GM10266 (cell line): ENCODE measurements at regions not wholly inside any gene's neighbourhood (a gene's known extent, or its start where the extent isn't known, plus 50 kb on each side); places are given as distances from the start of the nearest gene placed in this dataset.

Source experiments
- DNase-seq: peaks from one replicate; pipeline ENCODE4 v3.0.0; 2012; ENCODE audit errors: extremely low spot score
- TF ChIP-seq, protein P1 (sequence below): IDR thresholded peaks from 2 replicates; pipeline ENCODE4 v1.5.1; 2012; ENCODE audit warnings: mild to moderate bottlenecking, low read depth; ENCODE audit not compliant: control insufficient read depth, insufficient read depth; ENCODE audit errors: missing control alignments

DNA sequence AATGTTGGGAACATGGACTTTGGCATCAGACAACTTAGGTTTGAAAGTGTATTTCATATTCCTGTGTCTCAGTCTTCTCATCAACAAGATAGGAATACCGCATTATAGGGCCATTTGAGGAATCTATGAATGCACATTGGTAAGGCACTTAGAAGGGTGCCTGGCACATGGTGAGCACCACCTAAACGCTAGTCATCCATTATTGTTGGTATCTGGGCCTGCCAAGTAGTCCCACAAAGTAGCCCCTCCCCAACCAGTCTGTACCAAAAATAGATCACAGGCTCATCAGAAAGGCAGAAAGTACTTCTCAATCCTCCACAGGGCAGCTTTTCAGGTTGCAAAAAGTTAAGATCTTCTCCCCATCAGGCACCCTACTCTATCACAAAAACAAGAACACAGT is 162.3 kb upstream of the KLF3 start:
- TF ChIP-seq, protein P1, sequence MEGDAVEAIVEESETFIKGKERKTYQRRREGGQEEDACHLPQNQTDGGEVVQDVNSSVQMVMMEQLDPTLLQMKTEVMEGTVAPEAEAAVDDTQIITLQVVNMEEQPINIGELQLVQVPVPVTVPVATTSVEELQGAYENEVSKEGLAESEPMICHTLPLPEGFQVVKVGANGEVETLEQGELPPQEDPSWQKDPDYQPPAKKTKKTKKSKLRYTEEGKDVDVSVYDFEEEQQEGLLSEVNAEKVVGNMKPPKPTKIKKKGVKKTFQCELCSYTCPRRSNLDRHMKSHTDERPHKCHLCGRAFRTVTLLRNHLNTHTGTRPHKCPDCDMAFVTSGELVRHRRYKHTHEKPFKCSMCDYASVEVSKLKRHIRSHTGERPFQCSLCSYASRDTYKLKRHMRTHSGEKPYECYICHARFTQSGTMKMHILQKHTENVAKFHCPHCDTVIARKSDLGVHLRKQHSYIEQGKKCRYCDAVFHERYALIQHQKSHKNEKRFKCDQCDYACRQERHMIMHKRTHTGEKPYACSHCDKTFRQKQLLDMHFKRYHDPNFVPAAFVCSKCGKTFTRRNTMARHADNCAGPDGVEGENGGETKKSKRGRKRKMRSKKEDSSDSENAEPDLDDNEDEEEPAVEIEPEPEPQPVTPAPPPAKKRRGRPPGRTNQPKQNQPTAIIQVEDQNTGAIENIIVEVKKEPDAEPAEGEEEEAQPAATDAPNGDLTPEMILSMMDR, result no peak
- DNase-seq, result no peak

DNA sequence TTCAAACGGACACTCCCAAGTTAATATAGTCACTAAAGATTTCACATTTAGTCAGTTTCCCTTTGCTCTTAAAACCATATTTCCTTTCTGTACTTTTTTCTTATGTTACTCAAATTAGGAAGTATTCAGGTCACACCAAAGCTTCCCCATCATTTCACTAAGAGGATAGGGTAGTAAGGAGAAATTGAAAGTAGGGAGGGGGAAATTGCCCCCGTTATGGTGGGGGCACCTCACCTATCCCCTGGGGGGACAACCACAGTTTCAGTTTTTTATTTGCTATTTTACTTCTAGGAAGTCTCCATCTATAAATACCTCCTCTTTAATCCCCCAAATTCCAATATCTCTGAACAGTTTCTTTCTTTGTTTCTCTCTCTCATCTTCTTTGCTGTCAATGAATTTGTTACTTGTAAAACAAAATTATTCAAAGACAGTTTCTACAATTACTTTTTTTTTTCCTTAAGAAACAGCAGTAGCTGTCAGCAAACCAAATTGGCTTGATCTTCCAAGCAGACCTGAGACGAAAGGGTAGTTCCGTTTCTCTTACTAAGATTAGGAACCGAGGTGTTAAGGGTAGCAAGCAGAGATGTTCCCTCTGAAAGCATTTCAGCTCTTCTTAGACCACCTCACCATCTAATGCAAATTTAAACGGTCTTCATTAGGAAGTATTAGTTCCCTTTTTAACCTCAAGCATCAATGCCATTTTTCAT is 160.2 kb upstream of the KLF3 start:
- DNase-seq, result peak; percentile 54
- TF ChIP-seq, protein P1, result no peak

DNA sequence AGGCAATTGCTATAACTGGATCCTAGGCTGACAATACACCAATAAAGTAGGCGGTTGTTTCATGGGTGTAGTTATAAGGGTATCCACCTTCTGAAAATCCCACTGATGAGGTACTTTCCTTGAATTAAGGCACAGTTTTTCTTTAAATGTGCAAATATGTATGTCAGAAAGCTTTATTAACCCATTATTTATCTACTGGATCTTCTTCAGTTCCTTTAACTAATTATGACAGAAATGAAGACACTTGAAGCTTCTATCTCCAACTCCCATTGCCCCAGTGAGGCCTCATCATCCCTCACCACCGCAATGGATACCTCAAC is 159.6 kb upstream of the KLF3 start:
- TF ChIP-seq, protein P1, result no peak
- no peak for DNase-seq

DNA sequence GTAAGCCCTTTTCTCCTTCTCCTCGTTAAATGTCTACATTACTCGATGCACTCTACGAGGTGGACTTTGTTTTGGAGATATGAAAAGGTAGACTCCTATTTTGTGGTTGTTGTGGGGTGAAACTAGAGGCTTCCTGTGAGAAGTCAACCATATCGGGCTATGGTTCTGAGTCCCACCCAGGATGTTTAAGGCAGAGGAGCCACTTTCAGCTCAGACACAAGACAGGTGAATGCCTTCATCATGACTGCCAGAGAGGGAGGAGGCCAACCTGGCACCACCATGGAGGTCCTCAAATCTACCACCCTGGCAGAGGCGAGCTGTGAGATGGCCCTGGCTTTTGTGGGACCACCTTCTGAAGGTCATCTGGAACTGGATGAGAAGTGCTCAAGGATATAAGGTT is 154.4 kb upstream of the KLF3 start:
- no peak for DNase-seq
- TF ChIP-seq, protein P1, result no peak

DNA sequence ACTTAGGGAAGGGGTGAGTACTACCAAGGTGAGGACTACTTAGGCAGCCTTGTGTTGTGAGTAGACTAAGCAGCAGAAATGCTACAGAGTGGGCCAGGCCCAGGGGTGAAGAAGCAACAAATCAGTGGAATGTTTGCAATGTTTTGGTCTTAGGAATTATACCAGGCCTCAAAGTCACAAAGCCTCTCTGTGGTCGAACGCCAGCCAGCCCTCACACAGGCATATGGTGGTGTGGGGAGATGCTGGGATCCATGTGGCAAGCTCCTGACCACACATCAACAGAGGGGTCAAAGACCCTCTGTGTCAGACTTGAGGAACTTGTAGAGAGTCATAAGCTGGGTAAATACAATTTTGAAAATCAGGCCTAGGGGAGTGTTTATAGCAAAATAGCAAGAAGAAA is 153.8 kb upstream of the KLF3 start:
- no peak for DNase-seq
- TF ChIP-seq, protein P1, result no peak

DNA sequence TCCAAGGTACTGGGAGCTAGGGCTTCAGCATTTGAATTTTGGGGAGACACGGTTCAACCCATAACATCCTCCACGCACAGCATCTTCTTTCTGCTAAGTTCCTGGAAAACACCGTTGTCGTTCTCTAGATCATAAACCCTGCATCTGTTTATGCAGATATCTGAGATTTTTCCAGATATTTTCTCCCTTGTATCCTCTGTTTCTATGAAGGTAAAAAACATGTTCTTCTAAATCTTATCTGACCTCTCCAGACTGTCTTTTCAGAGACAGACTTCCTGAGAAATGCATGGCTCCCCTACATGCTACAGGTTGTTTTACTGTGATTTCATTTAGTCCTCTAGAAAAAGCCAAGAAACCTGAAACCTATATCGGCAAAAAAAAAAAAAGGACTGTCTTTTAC is 152.3 kb upstream of the KLF3 start:
- DNase-seq, result no peak
- TF ChIP-seq, protein P1, result no peak

DNA sequence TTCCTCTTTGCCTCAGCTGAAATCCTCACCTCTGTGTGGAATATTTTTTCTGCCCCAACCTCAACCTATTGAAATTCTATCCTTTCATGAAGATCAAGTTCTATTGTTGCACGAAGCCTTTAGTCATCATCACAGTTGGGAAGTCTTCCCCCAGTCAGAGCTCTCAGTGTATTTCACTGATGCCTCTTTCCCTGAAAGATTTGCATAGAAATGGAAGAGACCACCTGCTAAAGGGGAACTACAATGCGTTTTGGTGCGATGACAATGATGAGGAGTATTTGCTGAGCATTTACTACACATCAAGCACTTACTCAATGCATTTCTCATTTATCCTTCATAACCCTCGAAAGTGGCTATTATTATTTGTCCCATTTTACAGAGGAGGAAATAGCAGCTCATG is 151.2 kb upstream of the KLF3 start:
- TF ChIP-seq, protein P1, result no peak
- no peak for DNase-seq
